ENCODE measurements at regions not wholly inside any gene's neighbourhood (a gene's known extent, or its start where the extent isn't known, plus 50 kb on each side); places are given as distances from the start of the nearest gene placed in this dataset.

GRCh38 chr4:138540056-138540800 is 298.1 kb upstream of the SLC7A11 start:
- ATAC-seq (no peak), DNase-seq (peak; percentile 5)
- H3K4me2 ChIP-seq (ENCODE audit: low read length): no peak overlapping the region
- H3K4me1 ChIP-seq (ENCODE audit: insufficient read depth, low read length): no peaks in the 10 kb centered on the region
- no TSS peak for BruUV-seq (replicated peaks)
- intact Hi-C loops (cut with micrococcal nuclease): no loop called here
- no peaks in the 10 kb centered on the region for H3K36me3 ChIP-seq (ENCODE audit: low read depth, low read length)
- H3K27me3 ChIP-seq (ENCODE audit: low read length): no peaks in the 10 kb centered on the region
- H4K20me1 ChIP-seq (ENCODE audit: low read length): no peaks in the 10 kb centered on the region
- no peak overlapping the region for H3K9ac ChIP-seq (ENCODE audit: low read length)
- H3F3A ChIP-seq (ENCODE audit: low read length, unreplicated experiment): no peaks in the 10 kb centered on the region
- no peak overlapping the region for H3K4me3 ChIP-seq (ENCODE audit: low read length)
- CTCF ChIA-PET: no interaction called here
- no peaks in the 10 kb centered on the region for H3K9me2 ChIP-seq (replicated peaks; ENCODE audit: low read length)
- TF ChIP-seq EZH2 (IDR thresholded peaks at IDR 0.05; ENCODE audit: low read length, unreplicated experiment): no peak
- TF ChIP-seq EZH2phosphoT487 (IDR thresholded peaks at IDR 0.05; ENCODE audit: borderline replicate concordance, low read length): no peak
- TF ChIP-seq CTCF (conservative IDR thresholded peaks at IDR 0.05; ENCODE audit: low read depth, low read length): no peak
- H3K27ac ChIP-seq (ENCODE audit: low read length): no peak overlapping the region
- POLR2A ChIA-PET (ENCODE audit: unreplicated experiment): no interaction called here
- no peaks in the 10 kb centered on the region for H3K79me2 ChIP-seq (ENCODE audit: low read length)
- H2AFZ ChIP-seq (ENCODE audit: low read length): no peak overlapping the region
- H3K9me3 ChIP-seq (ENCODE audit: low read length): no peaks in the 10 kb centered on the region

DNA sequence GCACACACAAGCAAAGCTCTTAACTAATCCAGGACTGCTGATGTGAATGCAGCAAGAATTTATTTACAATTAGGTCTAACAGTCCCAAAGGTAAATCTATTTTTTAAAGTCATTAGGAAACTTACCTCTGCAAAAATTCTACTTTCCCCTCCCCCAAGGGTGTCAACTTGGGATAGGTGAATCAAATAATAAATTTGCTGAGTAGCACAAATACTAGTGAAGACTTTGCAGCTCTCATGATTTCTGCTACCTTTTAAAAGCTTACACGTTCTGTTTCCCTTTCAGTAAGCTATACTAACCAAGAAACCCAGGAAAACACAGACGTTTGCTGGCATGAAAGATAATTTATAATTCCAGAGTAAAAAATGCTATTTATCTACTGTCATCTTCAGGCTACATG is 296.6 kb upstream of the SLC7A11 start:
- no peaks in the 10 kb centered on the region for H3K9me3 ChIP-seq (ENCODE audit: low read length)
- H3F3A ChIP-seq (ENCODE audit: low read length, unreplicated experiment): no peaks in the 10 kb centered on the region
- no peaks in the 10 kb centered on the region for H3K27me3 ChIP-seq (ENCODE audit: low read length)
- H3K27ac ChIP-seq (ENCODE audit: low read length): no peak overlapping the region
- no peaks in the 10 kb centered on the region for H3K36me3 ChIP-seq (ENCODE audit: low read depth, low read length)
- CTCF ChIA-PET: no interaction called here
- POLR2A ChIA-PET (ENCODE audit: unreplicated experiment): interaction anchor here (0.7 kb wide), 1 partner anchor 355 kb away, joined by 3 read pairs; no protein-coding TSS in a partner anchor
- TF ChIP-seq CTCF (conservative IDR thresholded peaks at IDR 0.05; ENCODE audit: low read depth, low read length) (no peak), EZH2 (IDR thresholded peaks at IDR 0.05; ENCODE audit: low read length, unreplicated experiment) (no peak)
- no peak for ATAC-seq
- no peak overlapping the region for H3K4me3 ChIP-seq (ENCODE audit: low read length)
- no peak overlapping the region for H2AFZ ChIP-seq (ENCODE audit: low read length)
- H3K79me2 ChIP-seq (ENCODE audit: low read length): no peaks in the 10 kb centered on the region
- intact Hi-C loops (cut with micrococcal nuclease): no loop called here
- no TSS peak for BruUV-seq (replicated peaks)
- H3K4me2 ChIP-seq (ENCODE audit: low read length): no peak overlapping the region
- H3K4me1 ChIP-seq (ENCODE audit: insufficient read depth, low read length): no peaks in the 10 kb centered on the region
- H3K9me2 ChIP-seq (replicated peaks; ENCODE audit: low read length): no peaks in the 10 kb centered on the region
- no peaks in the 10 kb centered on the region for H4K20me1 ChIP-seq (ENCODE audit: low read length)
- H3K9ac ChIP-seq (ENCODE audit: low read length): no peak overlapping the region
- DNase-seq: no peak

DNA sequence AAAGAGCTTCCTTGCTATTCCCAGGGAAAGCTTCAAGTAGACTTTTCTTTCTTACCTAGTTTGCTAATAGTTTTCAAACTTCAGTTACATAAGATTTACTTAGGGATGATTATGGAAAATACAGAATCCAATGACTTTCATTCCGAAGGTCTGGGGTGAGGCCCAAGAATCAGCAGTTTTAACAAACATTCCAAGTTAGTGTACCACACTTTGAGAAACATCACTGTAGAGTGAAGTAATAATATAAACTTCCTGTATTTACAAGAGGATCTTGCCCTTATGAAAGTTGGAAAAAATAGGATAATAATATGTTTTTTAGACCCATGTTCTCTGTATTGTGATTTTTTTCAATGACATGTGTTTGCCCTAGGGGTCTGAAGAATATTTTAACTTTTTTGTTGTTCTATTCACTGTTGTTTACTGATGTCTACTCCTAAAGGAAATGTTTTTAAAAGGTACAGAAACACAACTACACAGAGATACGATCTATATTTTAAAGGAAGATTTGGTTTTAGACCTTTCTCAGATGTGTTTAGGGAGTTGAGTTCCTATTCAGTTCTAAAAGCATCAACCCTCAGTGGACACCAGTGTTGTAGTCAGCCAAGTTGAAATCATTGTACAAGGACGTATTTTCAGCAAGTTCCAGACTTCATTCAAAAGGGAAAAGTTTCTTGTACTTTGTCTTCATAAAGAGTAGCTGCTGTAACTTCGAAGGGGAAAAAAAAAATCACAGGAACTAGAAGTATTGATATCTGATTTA is 295.8 kb upstream of the SLC7A11 start:
- H3F3A ChIP-seq (ENCODE audit: low read length, unreplicated experiment): no peaks in the 10 kb centered on the region
- ATAC-seq (no peak), DNase-seq (no peak)
- no peaks in the 10 kb centered on the region for H3K27me3 ChIP-seq (ENCODE audit: low read length)
- H3K9ac ChIP-seq (ENCODE audit: low read length): no peak overlapping the region
- intact Hi-C loops (cut with micrococcal nuclease): no loop called here
- POLR2A ChIA-PET (ENCODE audit: unreplicated experiment): no interaction called here
- no peak overlapping the region for H3K27ac ChIP-seq (ENCODE audit: low read length)
- no peaks in the 10 kb centered on the region for H3K4me1 ChIP-seq (ENCODE audit: insufficient read depth, low read length)
- TF ChIP-seq EZH2 (IDR thresholded peaks at IDR 0.05; ENCODE audit: low read length, unreplicated experiment) (no peak), EZH2phosphoT487 (IDR thresholded peaks at IDR 0.05; ENCODE audit: borderline replicate concordance, low read length) (no peak), CTCF (conservative IDR thresholded peaks at IDR 0.05; ENCODE audit: low read depth, low read length) (no peak)
- H2AFZ ChIP-seq (ENCODE audit: low read length): no peak overlapping the region
- H3K79me2 ChIP-seq (ENCODE audit: low read length): no peaks in the 10 kb centered on the region
- no peaks in the 10 kb centered on the region for H3K36me3 ChIP-seq (ENCODE audit: low read depth, low read length)
- no peak overlapping the region for H3K4me2 ChIP-seq (ENCODE audit: low read length)
- no TSS peak for BruUV-seq (replicated peaks)
- H3K9me3 ChIP-seq (ENCODE audit: low read length): no peaks in the 10 kb centered on the region
- CTCF ChIA-PET: no interaction called here
- H3K9me2 ChIP-seq (replicated peaks; ENCODE audit: low read length): no peaks in the 10 kb centered on the region
- H4K20me1 ChIP-seq (ENCODE audit: low read length): no peaks in the 10 kb centered on the region
- no peak overlapping the region for H3K4me3 ChIP-seq (ENCODE audit: low read length)

All from PC-3 (cell line).